ENCODE measurements at regions not wholly inside any gene's neighbourhood (a gene's known extent, or its start where the extent isn't known, plus 50 kb on each side); places are given as distances from the start of the nearest gene placed in this dataset.
"Not testable (repeated sequence)": the region's sequence is repeated elsewhere in the genome, so short reads cannot be mapped to it uniquely, and the experiment has no call there.

GRCh38 chr4:125181804-125182203 lies 133.0 kb upstream of the FAT4 start:
- intact Hi-C loops (cut with DNase I), result no loop called here
- Histone ChIP-seq H3K27me3 (no peaks in the 10 kb centered on the region), H3K27ac (no peak overlapping the region), H3K36me3 (no peaks in the 10 kb centered on the region), H3K4me1 (peaks cover 0 to 5% (median 3%) of the 10 kb centered on the region in 3 donors), H3K9me3 (no peaks in the 10 kb centered on the region), H3K4me3 (no peak overlapping the region)
- whole genome bisulfite sequencing, 2 donors, result 86 to 92% methylated on average over 3 of the region's 3 CpGs
- TF ChIP-seq POLR2A (IDR thresholded peaks at IDR 0.05) (no peak), CTCF (IDR thresholded peaks at IDR 0.05) (no peak)
- no peak for DNase-seq

- no peaks in the 10 kb centered on the region for H3K9me3 ChIP-seq
- WGBS, 2 donors, result 78 to 81% methylated on average over 4 of the region's 4 CpGs
- intact Hi-C loops (cut with DNase I), result no loop called here
These were observed 135.0 kb upstream of the FAT4 start for GRCh38 chr4:125179727-125180126.

GRCh38 chr4:125169192-125169591 lies 145.6 kb upstream of the FAT4 start:
- Histone ChIP-seq H3K4me3 (no peak overlapping the region), H3K36me3 (no peaks in the 10 kb centered on the region), H3K27me3 (no peaks in the 10 kb centered on the region), H3K27ac (no peak overlapping the region), H3K4me1 (peaks cover 0 to 3% (median 0%) of the 10 kb centered on the region in 3 donors), H3K9me3 (no peaks in the 10 kb centered on the region)
- WGBS, 2 donors, result 15 to 25% methylated on average over 1 of the region's 1 CpG
- no peak for DNase-seq
- TF ChIP-seq POLR2A (IDR thresholded peaks at IDR 0.05), result no peak
- TF ChIP-seq CTCF (IDR thresholded peaks at IDR 0.05), result no peak
- intact Hi-C loops (cut with DNase I), result no loop called here

More at GRCh38 chr4:125179727-125180126, 135.0 kb upstream of the FAT4 start:
- TF ChIP-seq POLR2A (IDR thresholded peaks at IDR 0.05) (no peak), CTCF (IDR thresholded peaks at IDR 0.05) (no peak)
- Histone ChIP-seq H3K36me3 (no peaks in the 10 kb centered on the region), H3K4me1 (no peaks in the 10 kb centered on the region), H3K4me3 (no peak overlapping the region), H3K27ac (no peak overlapping the region), H3K27me3 (no peaks in the 10 kb centered on the region)
- DNase-seq, result no peak

GRCh38 chr4:125168531-125168930 lies 146.2 kb upstream of the FAT4 start:
- Histone ChIP-seq H3K4me1 (peaks cover 0 to 3% (median 0%) of the 10 kb centered on the region in 3 donors), H3K9me3 (no peaks in the 10 kb centered on the region), H3K4me3 (no peak overlapping the region), H3K27me3 (no peaks in the 10 kb centered on the region), H3K36me3 (no peaks in the 10 kb centered on the region), H3K27ac (no peak overlapping the region)
- intact Hi-C loops (cut with DNase I), result no loop called here
- no peak for TF ChIP-seq CTCF (IDR thresholded peaks at IDR 0.05)
- TF ChIP-seq POLR2A (IDR thresholded peaks at IDR 0.05), result no peak
- no peak for DNase-seq

- H3K27ac ChIP-seq; H3K27me3 ChIP-seq; intact Hi-C loops (cut with DNase I); H3K9me3 ChIP-seq; H3K4me3 ChIP-seq; H3K36me3 ChIP-seq; DNase-seq; H3K4me1 ChIP-seq: not testable (repeated sequence)
- 96 to 100% methylated on average over 6 to 9 of the region's 9 CpGs for WGBS, 2 donors
These were observed 148.7 kb upstream of the FAT4 start for GRCh38 chr4:125166012-125166411.

GRCh38 chr4:125159001-125159400 lies 155.8 kb upstream of the FAT4 start:
- intact Hi-C loops (cut with DNase I), result no loop called here
- Histone ChIP-seq H3K36me3 (no peaks in the 10 kb centered on the region), H3K9me3 (no peaks in the 10 kb centered on the region), H3K4me1 (no peaks in the 10 kb centered on the region), H3K27ac (no peak overlapping the region), H3K27me3 (no peaks in the 10 kb centered on the region), H3K4me3 (no peak overlapping the region)
- no peak for DNase-seq
- WGBS, 2 donors, result 84 to 88% methylated on average over 3 of the region's 3 CpGs
- no peak for TF ChIP-seq CTCF (IDR thresholded peaks at IDR 0.05)
- no peak for TF ChIP-seq POLR2A (IDR thresholded peaks at IDR 0.05)

Measured in esophagus squamous epithelium (tissue), 5 donors.